ENCODE measurements at regions not wholly inside any gene's neighbourhood (a gene's known extent, or its start where the extent isn't known, plus 50 kb on each side); places are given as distances from the start of the nearest gene placed in this dataset.

DNA sequence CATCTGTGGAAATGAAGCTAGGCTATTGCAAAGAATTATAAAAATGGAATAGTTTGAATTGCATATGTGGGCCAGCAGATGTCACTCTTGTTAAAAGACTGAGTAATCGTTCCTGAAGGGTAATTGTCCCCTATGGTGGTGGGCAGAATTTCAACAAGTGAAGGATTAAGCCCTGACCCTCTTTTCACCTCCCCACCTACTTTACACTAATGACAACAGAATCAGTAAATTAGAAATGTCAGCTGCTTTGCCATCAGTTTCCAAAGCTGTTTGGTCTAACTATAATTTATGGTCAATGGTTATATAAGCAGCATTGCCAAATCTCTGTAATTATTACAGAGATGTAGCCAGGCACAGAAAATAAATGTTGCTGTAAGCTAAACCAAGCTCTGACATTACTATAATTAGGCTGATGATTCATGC lies 898.6 kb downstream of the AMY1C start:
- TF ChIP-seq CTCF (IDR thresholded peaks at IDR 0.05; ENCODE audit: extremely low read depth in 1 of 2, insufficient read depth in 1 of 2, low read depth in 1 of 2, low read length in 2 of 2) (no peak), FOS (IDR thresholded peaks at IDR 0.05; ENCODE audit: borderline replicate concordance, insufficient read depth, low read length) (no peak)

All from endothelial cell of umbilical vein (primary cell).